ENCODE measurements at regions not wholly inside any gene's neighbourhood (a gene's known extent, or its start where the extent isn't known, plus 50 kb on each side); places are given as distances from the start of the nearest gene placed in this dataset.

DNA sequence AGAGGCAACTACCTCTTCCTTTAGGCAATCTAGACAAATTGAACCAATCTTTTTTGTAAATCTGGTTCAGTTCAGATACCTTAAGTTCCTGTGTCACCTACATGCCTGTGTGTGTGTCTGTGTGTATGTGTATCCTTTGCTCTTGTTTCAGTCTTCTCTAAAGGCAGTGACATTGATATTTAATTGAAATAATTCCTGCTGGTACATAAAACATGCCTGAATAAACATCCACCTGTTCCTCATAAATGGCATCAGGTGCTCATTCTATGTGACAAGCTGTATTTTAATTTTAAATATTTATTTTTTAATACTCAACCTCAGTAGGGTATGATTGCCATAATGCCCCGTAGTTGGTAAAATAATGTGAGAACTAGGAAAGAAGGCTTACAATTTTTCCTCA, 1606.4 kb upstream of the PRR20A start:
- no peak for TF ChIP-seq POLR2AphosphoS5 (IDR thresholded peaks at IDR 0.05)
- no peak for TF ChIP-seq POLR2A (IDR thresholded peaks at IDR 0.05)
- intact Hi-C loops (cut with DNase I; ENCODE audit: low total_unique reads): no loop called here
- Histone ChIP-seq H3K4me1 (no peaks in the 10 kb centered on the region), H3K36me3 (no peaks in the 10 kb centered on the region), H3K9me3 (peaks cover 0 to 20% (median 2%) of the 10 kb centered on the region in 8 donors), H3K27me3 (replicated peaks in 1 of 7) (no peaks in the 10 kb centered on the region), H3K4me3 (no peak overlapping the region), H3K27ac (no peak overlapping the region)
- WGBS, 5 donors: 79 to 95% (median 94%) methylated on average over 1 of the region's 1 CpG
- no peak for DNase-seq

DNA sequence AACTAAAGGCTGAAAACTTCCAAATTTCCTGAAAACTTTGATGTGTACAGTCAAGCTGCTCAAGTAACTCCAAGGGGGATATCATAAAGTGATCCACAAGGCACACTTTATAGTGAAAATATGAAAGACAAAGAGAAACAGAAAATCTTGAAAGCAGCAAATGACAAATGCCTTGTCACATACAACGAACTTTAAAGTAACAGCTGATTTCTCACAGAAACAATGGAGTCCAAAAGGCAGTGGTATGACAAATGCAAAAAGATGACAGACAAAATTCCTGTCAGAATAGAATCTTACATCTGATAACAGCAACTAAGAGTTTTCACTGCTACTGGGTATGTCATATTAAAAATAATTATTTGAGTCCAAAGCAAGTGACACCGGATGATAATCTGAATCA, 1602.3 kb upstream of the PRR20A start:
- no peak for DNase-seq
- Histone ChIP-seq H3K4me1 (no peaks in the 10 kb centered on the region), H3K27me3 (replicated peaks in 1 of 7) (no peaks in the 10 kb centered on the region), H3K9me3 (peaks cover 0 to 21% (median 3%) of the 10 kb centered on the region in 8 donors), H3K4me3 (no peak overlapping the region), H3K36me3 (no peaks in the 10 kb centered on the region), H3K27ac (no peak overlapping the region)
- 74 to 90% (median 85%) methylated on average over 2 of the region's 2 CpGs for WGBS, 5 donors
- intact Hi-C loops (cut with DNase I; ENCODE audit: low total_unique reads): no loop called here
- TF ChIP-seq POLR2AphosphoS5 (IDR thresholded peaks at IDR 0.05) (no peak), POLR2A (IDR thresholded peaks at IDR 0.05) (no peak)
- TF ChIP-seq, protein P1, sequence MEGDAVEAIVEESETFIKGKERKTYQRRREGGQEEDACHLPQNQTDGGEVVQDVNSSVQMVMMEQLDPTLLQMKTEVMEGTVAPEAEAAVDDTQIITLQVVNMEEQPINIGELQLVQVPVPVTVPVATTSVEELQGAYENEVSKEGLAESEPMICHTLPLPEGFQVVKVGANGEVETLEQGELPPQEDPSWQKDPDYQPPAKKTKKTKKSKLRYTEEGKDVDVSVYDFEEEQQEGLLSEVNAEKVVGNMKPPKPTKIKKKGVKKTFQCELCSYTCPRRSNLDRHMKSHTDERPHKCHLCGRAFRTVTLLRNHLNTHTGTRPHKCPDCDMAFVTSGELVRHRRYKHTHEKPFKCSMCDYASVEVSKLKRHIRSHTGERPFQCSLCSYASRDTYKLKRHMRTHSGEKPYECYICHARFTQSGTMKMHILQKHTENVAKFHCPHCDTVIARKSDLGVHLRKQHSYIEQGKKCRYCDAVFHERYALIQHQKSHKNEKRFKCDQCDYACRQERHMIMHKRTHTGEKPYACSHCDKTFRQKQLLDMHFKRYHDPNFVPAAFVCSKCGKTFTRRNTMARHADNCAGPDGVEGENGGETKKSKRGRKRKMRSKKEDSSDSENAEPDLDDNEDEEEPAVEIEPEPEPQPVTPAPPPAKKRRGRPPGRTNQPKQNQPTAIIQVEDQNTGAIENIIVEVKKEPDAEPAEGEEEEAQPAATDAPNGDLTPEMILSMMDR (IDR thresholded peaks at IDR 0.05 in 8 of 11, conservative IDR thresholded peaks at IDR 0.05 in 3 of 11): no peak

DNA sequence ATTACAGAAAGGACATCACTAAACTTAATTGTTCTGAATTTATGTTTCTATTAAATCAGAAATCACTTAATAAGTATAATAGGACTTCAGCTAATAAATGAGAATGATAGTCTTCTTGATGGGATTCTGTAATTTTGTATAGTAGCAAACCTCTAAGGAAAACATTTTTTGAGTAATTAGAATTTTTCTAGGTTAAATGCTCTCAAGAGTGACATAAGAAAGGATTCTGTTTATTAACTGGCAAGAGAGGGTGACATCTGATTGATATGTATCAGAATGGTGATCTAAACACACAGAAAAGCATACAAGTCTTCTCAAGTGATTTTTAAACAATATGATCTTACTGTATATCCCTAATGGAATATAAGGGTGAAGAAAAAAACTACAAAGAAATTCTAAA, 1597.7 kb upstream of the PRR20A start:
- TF ChIP-seq, protein P1 (IDR thresholded peaks at IDR 0.05 in 8 of 11, conservative IDR thresholded peaks at IDR 0.05 in 3 of 11): no peak
- TF ChIP-seq POLR2AphosphoS5 (IDR thresholded peaks at IDR 0.05): no peak
- TF ChIP-seq POLR2A (IDR thresholded peaks at IDR 0.05): no peak
- no peaks in the 10 kb centered on the region for H3K4me1 ChIP-seq
- intact Hi-C loops (cut with DNase I; ENCODE audit: low total_unique reads): no loop called here
- no peak overlapping the region for H3K27ac ChIP-seq
- DNase-seq: no peak
- no peaks in the 10 kb centered on the region for H3K27me3 ChIP-seq (replicated peaks in 1 of 7)
- H3K36me3 ChIP-seq: no peaks in the 10 kb centered on the region
- H3K4me3 ChIP-seq: no peak overlapping the region
- peaks cover 0 to 20% (median 3%) of the 10 kb centered on the region in 8 donors for H3K9me3 ChIP-seq

DNA sequence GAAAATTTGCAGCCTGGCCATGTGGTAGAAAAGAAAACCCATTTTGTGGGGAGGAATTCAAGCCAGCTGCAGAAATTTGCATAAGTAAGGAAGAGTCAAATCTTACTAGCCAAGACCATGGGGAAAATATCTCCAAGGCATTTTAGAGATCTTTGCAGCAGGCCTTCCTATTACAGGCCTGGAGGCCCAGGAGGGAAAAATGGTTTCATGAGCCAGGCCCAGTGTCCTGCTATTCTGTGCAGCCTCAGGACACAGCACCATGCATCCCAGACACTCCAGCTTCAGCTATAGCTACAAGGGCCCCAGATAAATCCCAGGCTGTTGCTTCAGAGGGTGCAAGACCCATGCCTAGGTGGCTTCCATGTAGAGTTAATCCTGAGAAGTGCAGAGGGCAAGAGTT, 1590.1 kb upstream of the PRR20A start:
- Histone ChIP-seq H3K9me3 (peaks cover 0 to 40% (median 20%) of the 10 kb centered on the region in 8 donors), H3K36me3 (no peaks in the 10 kb centered on the region), H3K4me3 (no peak overlapping the region), H3K27ac (no peak overlapping the region), H3K27me3 (replicated peaks in 1 of 7) (no peaks in the 10 kb centered on the region), H3K4me1 (no peaks in the 10 kb centered on the region)
- no peak for DNase-seq
- intact Hi-C loops (cut with DNase I; ENCODE audit: low total_unique reads): no loop called here
- TF ChIP-seq, protein P1 (IDR thresholded peaks at IDR 0.05 in 8 of 11, conservative IDR thresholded peaks at IDR 0.05 in 3 of 11): no peak
- TF ChIP-seq POLR2AphosphoS5 (IDR thresholded peaks at IDR 0.05) (no peak), POLR2A (IDR thresholded peaks at IDR 0.05) (no peak)

DNA sequence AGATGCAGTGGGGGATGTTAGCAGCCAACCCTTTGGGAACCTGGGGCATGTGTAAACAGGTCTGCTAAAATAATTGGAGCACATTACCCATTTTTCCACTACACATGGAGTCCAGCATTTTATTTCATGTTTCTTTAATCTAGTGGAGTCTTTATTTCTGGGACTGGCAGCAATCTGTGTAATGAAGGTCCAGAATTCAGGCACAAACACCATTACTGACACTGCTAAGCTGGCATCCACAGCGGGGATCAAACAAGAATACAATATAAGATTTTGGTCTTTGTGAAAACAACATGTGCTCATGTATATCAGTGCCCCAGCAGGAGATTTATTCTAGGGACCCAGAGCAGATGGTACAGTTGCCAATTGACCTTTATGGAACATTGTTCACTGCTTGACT, 1587.0 kb upstream of the PRR20A start:
- H3K27ac ChIP-seq: no peak overlapping the region
- peaks cover 0 to 47% (median 20%) of the 10 kb centered on the region in 8 donors for H3K9me3 ChIP-seq
- H3K4me1 ChIP-seq: no peaks in the 10 kb centered on the region
- DNase-seq: no peak
- 77 to 100% (median 85%) methylated on average over 1 of the region's 1 CpG for WGBS, 5 donors
- no peak overlapping the region for H3K4me3 ChIP-seq
- intact Hi-C loops (cut with DNase I; ENCODE audit: low total_unique reads): no loop called here
- TF ChIP-seq POLR2AphosphoS5 (IDR thresholded peaks at IDR 0.05) (no peak), POLR2A (IDR thresholded peaks at IDR 0.05) (no peak)
- TF ChIP-seq, protein P1 (IDR thresholded peaks at IDR 0.05 in 8 of 11, conservative IDR thresholded peaks at IDR 0.05 in 3 of 11): no peak
- H3K36me3 ChIP-seq: no peaks in the 10 kb centered on the region
- no peaks in the 10 kb centered on the region for H3K27me3 ChIP-seq (replicated peaks in 1 of 7)

Measured in spleen (tissue), 11 donors.